ENCODE measurements at regions not wholly inside any gene's neighbourhood (a gene's known extent, or its start where the extent isn't known, plus 50 kb on each side); places are given as distances from the start of the nearest gene placed in this dataset.
"Not testable (repeated sequence)": the region's sequence is repeated elsewhere in the genome, so short reads cannot be mapped to it uniquely, and the experiment has no call there.

- no peak for DNase-seq (ENCODE audit: low spot score)
Observed at GRCh38 chr15:68482246-68482645, 50.3 kb upstream of the ITGA11 start.

DNA sequence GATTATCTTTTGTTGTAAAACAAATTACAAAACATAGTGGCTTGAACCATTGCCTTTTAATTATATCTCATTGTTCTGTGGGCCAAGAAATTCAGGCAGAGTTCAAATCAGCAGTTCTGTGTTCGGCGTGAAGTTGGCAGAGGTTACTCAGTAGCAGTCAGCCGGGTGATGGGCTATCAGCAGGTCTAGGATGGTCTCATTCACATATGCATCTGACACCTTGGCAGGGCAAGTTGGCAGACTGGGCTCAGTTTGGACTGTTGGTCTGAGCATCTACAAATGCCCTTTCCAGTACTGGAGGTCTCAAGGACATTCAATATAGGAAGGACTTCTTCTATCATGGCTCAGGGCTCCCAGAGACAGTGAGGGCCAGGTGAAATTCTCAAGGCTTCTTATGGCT is 51.2 kb upstream of the ITGA11 start:
- no peak for DNase-seq (ENCODE audit: low spot score)

DNA sequence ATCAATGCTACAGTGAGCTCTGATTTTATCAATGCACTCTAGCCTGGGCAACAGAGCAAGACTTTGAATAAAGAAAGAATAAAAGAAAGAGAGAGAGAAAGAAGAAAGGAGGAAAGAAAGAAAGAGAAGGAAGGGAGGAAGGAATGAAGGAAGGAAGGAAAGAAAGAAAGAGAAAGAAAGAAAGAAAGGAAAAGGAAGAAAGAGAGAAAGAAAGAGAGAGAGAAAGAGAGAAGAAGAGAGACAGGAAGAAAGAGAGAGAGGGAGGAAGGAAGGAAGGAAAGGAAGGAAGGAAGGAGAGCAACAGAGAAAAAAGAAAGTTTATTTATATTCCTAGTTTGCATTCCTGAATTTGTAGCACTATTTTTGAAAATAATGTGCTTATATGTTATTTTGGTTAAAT is 52.3 kb upstream of the ITGA11 start:
- no peak for DNase-seq (ENCODE audit: low spot score)

GRCh38 chr15:68484696-68485400 is 52.9 kb upstream of the ITGA11 start:
- no peak for DNase-seq (ENCODE audit: low spot score)

GRCh38 chr15:68485721-68486360 is 53.9 kb upstream of the ITGA11 start:
- DNase-seq (ENCODE audit: low spot score): no peak

GRCh38 chr15:68487087-68487843 is 55.3 kb upstream of the ITGA11 start:
- no peak for DNase-seq (ENCODE audit: low spot score)

DNA sequence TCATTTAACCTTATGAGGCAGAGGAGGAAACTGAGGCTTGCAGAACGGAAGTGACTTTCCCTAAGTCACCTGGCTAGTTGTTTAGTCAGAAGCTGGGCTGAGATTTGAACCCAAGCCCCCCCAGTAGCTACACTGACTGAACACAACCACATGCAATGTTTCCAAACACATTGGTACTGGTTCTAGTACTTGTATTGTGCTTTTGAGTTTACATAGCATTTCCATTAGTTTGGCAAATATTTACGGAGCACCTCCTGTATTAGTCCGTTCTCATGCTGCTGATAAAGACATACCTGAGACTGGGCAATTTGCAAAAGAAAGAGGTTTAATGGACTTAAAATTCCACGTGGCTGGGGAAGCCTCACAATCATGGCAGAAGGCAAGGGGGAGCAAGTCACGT is 56.3 kb upstream of the ITGA11 start:
- no peak for DNase-seq (ENCODE audit: low spot score)

GRCh38 chr15:68488966-68489365 is 57.0 kb upstream of the ITGA11 start:
- DNase-seq (ENCODE audit: low spot score): no peak

- no peak for DNase-seq (ENCODE audit: low spot score)
Observed at GRCh38 chr15:68489421-68489820, 57.5 kb upstream of the ITGA11 start.

DNA sequence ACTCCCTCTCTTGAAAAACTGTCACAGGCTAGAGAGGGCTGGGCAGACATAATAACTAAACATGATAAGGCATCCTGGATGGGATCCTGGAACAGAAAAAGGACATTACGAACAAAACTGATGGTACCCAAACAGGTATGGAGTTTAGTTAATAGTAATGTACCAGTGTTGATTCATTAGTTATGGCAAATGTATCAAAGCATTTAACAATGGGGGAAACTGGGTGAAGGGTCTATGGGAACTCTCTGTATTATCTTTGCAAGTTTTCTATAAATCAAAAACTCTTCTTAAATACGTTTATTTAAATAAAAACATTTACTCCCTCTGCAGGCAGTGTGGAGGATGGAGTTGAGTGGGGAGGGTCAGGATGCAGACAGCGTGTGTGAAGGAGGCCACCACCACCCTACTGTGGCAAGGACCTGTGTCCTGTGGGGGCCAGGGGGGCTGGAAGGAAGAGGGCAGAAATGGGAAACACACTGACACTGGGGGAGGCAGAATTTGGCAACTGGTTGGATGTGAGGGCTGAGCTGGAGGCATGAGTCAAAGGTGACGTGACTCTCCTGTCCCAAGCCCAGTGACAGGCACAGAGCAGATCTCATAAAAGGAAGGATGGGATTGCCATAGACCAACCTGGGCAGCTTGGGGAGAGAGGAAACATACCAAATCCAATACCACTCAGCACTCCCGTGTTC is 59.6 kb upstream of the ITGA11 start:
- DNase-seq (ENCODE audit: low spot score): no peak

DNA sequence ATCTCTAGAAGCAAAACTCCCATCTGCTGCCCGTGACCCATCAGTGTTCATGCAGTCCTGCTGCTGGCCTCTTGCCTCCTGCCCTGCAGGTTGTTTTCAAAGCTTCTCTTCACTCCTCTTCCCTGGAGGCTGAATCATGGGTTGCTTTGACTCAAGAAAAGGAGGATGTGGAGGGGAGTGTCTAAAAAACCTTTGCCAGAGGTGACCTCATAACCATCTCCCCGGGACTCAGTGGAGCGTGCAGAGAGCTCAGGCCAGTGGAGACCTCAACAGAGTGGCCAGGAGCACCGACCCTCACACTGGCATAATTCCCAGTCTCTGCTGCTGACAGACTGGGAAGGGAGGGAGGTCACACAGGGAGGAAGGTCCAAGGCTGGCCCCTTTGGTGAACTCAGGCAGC is 60.9 kb upstream of the ITGA11 start:
- DNase-seq (ENCODE audit: low spot score): no peak

- DNase-seq (ENCODE audit: low spot score): no peak
Observed at GRCh38 chr15:68493629-68494028, 61.7 kb upstream of the ITGA11 start.

DNA sequence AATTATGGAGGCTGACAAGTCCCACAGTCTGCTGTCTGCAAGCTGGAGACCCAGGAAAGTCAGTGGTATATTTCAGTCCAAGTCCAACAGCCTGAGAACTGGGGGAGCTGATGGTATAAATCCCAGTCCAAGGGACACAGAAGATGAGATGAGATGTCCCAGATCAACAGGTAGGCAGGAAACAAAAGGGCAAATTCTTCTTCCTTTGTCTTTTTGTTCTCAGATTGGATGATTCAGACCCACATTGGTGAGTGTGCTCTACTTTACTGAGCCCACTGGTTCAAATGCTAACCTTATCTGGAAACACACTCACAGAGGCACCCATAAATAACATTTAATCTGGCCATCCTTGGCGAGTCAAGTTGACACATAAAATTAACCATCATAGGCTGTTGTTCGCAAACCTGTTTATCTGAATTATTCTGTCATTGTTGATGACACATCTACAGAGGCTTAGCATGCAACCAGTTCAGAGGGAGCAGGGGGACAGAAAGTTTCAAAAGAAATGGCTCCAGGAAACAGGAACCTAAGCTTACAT is 62.7 kb upstream of the ITGA11 start:
- no peak for DNase-seq (ENCODE audit: low spot score)

DNA sequence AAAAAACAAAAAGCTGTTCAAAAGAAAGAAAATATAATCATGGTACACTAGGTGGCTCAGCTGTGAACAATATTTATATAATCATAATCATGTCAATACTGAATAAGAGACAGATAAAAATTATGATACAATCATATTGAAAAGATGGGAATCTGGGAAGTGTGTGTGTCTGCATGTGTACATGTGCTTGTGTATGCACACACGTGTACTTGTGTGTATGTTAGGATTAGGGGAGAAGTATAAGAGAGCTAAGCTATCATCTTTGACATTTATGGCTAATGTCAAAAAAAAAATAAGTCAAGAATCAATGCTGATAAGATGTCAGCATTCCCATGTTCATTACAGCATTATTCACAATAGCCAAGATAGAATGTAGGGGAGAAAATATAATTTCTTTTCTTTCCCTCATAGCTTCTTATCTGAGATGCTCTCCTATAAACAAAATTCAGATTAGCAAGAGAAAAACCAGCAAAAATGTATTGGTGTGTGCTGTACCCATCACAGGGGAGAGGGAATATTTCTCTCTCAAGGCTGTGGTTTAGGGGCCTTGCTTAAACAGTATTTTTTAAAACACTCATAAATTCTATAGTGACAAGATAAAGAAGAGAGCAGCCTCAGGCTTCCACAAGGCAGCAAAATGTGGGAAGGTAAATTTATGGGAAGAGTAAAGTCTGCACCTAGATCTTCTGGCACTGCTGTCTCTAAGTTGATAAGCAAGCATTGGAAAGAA is 63.4 kb upstream of the ITGA11 start:
- no peak for DNase-seq (ENCODE audit: low spot score)

DNA sequence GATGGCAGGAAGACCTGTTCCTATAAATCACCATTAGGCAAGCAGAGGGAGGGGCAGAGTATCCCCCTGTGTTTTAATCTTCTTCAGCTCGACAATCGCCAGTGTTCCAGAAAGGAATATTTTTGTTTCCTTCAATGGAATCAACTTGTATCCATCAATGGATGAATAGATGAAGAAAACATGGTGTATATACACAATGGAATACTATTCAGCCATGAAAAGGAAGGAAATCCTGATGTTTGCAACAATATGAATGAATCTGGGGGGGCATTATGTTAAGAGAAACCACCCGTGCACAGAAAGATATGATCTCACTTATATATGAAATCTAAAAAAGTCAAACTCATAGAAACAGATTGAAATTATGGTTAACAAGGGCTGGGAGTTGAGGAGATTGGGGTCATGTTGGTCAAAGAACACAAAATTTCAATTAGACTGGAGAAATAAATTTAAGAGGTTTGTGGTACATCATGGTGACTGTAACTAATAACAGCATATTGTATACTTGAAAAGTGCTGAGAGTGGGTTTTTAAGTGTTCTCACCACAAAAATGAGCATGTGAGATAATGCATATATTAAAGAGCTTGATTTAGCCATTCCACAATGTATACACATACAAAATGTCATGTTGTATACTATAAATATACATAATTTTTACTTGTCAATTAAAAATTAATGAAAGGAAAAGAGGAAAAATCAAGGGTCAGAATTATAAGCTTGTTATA is 64.2 kb upstream of the ITGA11 start:
- DNase-seq (ENCODE audit: low spot score): no peak

- not testable (repeated sequence) for DNase-seq (ENCODE audit: low spot score)
Observed at GRCh38 chr15:68496751-68497150, 64.8 kb upstream of the ITGA11 start.

DNA sequence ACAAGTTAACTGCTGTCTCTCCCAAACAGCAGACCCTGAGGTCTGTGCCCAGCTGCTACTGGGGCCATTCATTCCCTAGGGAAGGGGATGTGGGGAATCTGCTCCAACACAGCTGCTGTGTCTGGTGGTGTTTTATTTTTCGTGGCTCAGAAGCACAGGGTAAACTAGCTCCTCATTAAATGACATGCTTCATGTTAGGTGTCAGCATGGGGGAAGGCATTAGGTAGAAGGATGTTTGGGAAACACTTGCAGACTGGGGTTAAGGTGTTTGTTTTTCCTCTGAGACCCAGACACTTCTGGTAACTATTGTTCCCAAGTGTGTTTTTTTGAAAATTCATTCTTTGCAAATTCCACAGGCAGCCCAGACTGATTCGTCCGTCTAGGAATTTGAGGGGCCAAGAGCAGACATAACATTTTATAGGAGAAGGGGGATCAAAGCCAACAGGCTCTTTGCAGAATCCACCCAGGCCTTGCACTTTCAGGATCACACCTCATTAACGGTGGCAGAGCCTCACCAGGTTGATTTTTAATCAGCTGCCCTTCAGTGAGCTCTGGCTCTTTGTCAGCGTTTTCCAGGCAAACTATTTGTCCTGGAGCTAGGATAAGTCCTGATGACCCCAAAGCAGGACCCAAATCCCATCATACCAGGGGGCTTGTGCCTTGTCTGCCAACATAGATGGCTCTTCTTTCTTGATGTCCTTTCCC is 65.4 kb upstream of the ITGA11 start:
- DNase-seq (ENCODE audit: low spot score): no peak

- no peak for DNase-seq (ENCODE audit: low spot score)
Observed at GRCh38 chr15:68498076-68498475, 66.1 kb upstream of the ITGA11 start.

GRCh38 chr15:68499620-68500312 is 67.8 kb upstream of the ITGA11 start:
- no peak for DNase-seq (ENCODE audit: low spot score)

All from activated CD4-positive, alpha-beta T cell treated with anti-CD3 and anti-CD28 coated beads, Interleukin-2, Interleukin-4, amounts not matched to agents 100 ng/mL and 50 ng/mL, durations not matched to agents 16 hours and 8 hours (primary cell).